ENCODE measurements at regions not wholly inside any gene's neighbourhood (a gene's known extent, or its start where the extent isn't known, plus 50 kb on each side); places are given as distances from the start of the nearest gene placed in this dataset.

DNA sequence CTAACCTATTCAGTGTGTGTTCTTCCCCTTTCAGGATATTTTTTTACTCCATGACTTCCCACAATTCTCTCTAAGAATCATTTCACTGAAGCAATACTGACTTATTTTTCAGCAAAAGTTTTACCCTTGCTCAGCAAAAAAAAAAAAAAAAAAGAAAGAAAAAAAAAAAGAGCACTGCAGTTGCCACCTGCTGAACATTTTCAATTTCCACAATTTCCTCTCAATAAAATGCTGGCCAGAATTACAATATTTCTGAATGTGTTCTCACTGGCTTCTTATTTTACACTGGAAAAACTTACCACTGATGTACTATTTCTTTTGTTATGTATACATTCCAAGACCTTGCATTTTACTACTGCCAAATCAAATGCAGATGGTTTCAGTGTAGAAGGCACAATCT lies 210.4 kb downstream of the PAPSS1 start:
- TF ChIP-seq CTCF (IDR thresholded peaks at IDR 0.05 in 8 of 11, conservative IDR thresholded peaks at IDR 0.05 in 3 of 11) (no peak), POLR2AphosphoS5 (IDR thresholded peaks at IDR 0.05) (no peak)
